ENCODE measurements at regions not wholly inside any gene's neighbourhood (a gene's known extent, or its start where the extent isn't known, plus 50 kb on each side); places are given as distances from the start of the nearest gene placed in this dataset.
"Not testable (repeated sequence)": the region's sequence is repeated elsewhere in the genome, so short reads cannot be mapped to it uniquely, and the experiment has no call there.

DNA sequence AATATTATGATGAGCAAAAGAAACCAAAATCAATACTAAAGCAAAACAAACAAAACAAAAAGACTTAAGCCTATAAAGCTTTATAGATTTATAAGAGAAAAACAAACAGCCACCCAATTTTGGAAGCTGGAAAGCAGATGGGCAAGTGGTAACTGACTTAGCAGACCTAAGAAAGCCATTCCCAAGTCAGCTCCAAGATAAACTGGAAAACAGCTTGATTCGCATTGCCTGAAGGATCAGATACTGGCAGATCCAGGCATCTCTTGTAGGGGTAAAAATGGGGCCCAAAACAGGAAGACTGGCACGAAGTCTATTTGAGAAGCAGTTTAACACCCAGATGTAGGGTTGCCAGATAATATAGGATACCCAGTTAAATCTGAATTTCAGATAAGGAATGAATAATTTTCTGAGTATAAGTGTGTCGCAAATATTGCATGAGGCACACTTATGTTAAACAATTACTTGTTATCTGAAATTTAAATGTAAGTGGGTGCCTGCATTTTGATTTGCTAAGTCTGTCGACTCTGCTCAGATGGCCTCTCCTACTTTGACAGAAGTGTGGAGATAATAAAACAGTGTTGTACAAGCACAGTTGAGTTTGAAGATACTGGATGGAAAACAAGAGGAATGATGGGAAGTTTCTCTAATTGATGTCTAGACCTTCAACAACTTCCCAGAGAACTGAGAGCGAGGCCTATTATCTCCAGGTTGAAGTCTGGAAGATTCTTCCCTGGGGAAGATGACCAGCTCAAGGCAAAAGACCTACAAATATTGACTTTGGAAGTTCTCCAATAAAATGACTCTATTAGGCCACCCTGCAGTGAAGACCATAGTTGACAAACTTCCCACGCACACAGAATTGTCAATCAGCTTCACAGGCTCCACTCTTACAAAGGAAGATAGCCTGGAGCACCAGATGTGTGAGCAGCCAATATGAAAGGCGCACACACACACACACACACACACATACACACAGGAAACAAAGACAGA lies 113.4 kb downstream of the FAM50B start:
- no peak for DNase-seq

DNA sequence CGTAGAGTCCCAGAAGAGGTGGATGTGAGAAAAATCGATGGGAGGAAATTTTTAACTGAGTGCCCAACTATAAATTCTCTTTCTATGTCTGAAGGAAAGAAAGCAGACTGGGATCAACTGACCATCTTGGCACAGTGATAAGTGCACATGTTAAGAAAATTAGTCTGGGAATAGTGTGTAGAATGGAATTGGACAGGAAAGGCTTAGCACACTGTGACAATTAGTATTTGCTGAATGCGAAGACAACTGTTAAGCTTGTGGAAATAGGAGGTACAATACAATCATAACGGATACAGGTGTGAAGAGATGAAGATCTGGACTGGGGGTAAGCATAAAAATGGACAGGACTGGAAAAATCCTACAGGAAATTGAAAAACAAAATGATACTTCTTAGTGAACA lies 114.3 kb downstream of the FAM50B start:
- no peak for DNase-seq

DNA sequence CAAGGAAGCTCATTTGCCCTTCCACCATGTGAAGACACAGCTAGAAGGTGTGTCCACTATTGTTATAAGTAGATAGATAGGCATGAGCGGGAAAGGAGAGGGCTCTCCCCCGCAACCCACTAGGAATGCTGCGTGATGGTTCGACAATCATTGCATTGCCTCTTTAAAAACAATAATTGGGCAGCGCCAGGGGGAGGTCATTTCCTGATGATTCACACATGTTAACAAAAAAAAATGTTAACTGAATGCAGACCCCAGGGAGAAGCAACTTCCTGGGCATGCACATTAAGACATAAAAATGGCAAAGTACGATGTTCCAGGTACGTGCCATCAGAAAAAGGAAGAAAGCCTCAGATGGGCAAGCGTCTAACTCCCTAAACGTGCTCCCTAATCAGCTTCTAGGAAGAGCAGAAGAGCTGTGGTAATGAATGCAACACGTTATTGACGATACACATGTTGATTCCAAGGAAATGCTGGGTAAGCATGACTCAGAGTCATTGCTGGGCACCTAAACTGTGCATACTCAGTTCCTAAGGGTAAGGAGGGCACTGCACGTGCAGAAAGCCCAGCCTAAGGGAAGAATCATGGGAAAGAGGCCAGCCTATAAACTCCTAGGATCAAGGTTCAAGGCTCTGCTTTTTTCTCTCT lies 113.7 kb downstream of the FAM217A start:
- no peak for DNase-seq

DNA sequence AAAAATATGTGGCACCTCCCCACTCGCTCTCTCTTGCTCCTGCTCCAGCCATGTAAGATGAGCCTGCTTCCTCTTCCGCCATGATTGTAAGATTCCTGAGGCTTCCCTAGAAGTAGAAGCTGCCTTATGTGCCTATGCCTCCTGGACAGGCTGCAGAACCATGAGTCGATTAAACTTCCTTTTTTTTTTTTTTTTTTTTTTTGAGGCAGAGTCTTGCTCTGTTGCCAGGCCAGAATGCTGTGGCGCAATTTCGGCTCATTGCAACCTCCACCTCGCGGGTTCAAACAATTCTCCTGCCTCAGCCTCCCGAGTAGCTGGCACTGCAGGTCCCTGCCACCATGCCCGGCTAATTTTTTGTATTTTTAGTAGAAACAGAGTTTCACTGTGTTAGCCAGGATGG lies 112.5 kb downstream of the FAM217A start:
- no peak for DNase-seq

DNA sequence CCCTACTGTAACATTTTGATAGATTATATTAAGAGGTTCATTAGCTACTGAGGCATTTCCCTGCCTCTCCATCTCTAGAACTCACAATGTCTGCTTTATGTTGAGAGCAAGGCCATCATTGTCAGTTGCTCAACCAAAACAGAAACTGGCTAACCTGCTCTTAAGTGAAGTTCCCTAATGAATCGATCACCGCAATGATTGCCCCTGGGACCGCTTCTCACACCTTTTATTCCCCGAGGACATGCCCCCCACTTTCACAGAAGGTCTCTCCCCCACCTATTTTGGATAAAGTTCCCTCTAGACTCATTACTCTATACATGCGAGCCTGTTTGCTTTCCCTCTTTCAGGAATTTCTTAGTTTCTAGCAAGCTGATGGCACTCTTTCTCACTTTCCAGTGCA lies 108.8 kb downstream of the FAM217A start:
- DNase-seq, result no peak

DNA sequence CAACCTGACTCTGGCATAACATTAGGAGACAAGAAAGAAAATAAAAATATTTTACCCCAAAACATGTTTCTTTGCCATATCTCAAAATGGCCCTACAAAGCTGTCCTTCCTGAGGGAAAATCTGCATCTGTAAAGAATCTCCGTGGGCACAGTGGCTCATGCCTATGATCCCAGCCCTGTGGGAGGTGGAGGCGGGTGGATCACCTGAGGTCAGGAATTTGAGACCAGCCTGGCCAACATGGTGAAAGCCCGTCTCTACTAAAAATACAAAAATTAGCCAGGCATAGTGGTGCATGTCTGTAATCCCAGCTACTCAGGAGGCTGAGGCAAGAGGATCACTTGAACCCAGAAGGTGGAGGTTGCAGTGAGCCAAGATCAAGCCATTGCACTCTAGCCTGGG lies 105.8 kb downstream of the FAM217A start:
- DNase-seq, result not testable (repeated sequence)

DNA sequence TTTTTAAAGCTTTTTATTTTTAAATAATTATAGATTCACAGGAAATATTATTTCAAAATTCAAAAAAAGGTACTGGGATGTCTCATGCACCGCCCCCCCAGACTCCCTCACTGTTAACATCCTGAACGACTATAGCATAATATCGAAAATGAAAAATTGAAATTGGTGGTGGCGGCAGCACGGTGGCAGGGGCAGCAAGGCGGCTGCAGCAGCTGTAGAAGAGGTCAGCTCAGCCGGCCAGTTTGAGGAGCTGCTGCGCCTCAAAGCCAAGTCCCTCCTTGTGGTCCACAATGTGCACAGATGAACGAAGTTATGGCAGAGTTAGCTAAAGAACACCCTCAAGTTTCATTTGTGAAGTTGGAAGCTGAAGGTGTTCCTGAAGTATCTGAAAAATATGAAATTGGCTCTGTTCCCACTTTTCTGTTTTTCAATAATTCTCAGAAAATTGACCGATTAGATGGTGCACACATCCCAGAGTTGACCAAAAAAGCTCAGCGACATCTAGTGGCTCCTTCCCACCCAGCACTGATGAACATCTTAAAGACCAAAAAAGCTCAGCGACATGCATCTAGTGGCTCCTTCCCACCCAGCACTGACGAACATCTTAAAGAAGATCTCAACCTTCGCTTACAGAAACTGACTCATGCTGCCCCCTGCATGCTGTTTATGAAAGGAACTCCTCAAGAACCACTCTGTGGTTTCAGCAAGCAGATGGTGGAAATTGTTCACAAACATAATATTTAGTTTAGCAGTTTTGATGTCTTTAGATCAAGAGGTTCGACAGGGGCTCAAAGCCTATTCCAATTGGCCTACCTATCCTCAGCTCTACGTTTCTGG lies 100.8 kb downstream of the FAM217A start:
- no peak for DNase-seq

DNA sequence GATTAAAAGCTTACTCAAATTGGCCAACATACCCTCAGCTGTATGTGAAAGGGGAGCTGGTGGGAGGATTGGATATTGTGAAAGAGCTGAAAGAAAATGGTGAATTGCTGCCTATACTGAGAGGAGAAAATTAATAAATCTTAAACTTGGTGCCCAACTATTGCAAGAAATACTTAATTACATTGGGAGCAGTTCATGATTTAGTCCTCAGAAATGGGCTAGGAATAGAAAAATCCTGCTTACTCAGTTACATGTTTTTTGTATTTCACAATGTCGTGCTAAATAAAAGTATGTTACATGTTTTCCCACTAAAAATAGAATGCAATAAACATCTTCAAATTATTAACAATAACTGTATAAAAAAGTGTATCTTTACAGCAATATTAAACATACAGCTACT lies 100.0 kb downstream of the FAM217A start:
- DNase-seq, result not testable (repeated sequence)

DNA sequence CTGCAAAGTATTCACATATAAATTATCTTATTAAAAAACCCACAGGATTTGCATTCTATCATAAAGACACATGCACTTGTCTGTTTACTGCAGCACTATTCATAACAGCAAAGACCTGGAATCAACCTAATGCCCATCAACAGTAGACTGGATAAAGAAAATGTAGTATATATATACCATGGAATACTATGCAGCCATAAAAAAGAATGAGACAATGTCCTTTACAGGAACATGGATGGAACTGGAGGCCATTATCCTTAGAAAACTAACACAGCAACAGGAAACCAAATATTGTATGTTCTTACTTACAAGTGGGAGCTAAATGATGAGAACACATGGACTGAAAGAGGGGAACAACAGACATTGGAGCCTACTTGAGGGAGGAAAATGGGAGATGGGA lies 97.0 kb downstream of the FAM217A start:
- no peak for DNase-seq

DNA sequence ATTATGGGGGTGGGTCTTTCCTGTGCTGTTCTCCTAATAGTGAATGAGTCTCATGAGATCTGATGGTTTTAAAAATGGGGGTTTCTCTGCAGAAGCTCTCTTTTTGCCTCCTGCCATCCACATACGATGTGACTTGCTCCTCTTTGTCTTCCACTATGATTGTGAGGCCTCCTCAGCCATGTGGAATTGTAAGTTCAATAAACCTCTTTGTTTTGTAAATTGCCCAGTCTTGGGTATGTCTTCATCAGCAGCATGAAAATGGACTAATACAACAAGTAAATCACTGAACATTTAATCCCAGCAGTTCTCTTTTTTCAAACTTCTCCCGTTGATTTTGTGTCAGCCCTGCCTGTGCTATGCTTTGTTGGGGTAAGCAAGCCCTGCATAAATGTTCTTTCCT lies 95.2 kb downstream of the FAM217A start:
- no peak for DNase-seq

DNA sequence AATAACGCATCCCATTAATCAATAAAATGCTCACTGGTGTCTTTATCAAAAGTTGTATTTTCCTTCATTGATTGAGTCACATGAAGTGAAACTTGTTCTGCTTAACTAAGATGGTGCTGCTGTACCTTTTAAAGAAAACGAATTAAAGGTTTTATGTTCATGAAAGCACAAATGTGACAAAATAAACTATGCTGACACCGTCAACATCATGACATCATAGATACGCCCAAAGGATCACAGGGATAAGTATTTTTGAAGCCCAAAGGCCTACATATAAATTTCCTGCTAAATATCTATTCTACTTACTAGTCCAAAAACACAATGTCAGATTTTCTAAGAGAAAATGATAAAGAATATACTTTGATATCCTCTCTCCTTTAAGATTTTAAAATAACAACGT lies 94.4 kb downstream of the FAM217A start:
- DNase-seq, result no peak

DNA sequence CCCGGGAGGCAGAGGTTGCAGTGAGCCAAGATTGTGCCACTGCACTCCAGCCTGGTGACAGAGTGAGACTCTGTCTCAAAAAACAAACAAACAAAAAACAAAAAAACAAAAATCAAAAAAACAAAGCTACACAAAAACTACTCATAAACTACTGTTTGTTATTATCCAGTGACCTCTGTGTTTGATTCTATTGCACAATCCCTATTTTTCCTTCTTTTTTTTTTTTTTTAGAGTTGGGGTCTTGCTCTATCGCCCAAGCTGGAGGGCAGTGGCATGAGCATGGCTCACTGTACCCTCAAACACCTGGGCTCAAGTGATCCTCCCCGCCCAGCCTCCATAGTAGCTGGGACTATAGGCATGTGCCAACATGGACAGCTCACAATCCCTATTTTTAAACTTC lies 92.7 kb downstream of the FAM217A start:
- DNase-seq, result no peak

DNA sequence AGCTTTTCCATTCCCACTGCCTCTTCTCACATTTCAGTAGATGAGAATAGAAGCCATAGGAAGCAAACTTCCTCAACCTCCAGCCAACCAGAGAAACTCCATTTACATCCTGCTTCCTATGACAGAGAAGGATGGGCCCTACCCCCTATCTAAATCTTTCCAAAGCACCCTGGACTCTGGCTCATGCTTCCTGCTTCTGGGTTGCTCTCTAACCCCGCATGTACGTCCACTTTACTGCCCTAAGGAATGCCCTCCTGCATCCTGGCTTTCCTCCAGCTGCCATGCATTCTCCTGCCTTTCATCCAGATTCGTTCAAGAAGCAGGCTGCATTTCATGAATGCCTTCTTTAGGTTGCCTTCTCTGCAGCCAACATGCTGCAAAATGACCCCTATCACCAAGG lies 91.9 kb downstream of the FAM217A start:
- DNase-seq, result no peak

DNA sequence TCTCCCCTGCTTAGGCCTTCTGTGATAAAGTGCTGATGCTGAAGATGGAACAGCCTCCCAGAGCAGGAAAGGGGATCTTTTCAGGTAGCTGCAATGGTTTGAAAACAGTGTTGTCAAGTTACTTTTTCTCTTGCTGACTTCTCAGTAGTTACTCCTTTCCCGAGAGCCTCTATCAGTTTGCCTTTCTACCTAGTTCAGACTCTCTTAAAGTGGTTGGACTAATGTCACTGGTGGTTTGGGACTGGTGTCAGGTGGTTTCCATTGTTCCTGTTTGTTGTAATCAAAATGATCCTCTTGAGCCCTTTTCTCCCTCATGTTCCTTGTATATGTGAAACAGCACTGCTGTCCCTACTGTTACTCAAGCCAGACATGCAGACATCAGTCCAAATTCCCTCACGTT lies 91.4 kb downstream of the FAM217A start:
- DNase-seq, result no peak

DNA sequence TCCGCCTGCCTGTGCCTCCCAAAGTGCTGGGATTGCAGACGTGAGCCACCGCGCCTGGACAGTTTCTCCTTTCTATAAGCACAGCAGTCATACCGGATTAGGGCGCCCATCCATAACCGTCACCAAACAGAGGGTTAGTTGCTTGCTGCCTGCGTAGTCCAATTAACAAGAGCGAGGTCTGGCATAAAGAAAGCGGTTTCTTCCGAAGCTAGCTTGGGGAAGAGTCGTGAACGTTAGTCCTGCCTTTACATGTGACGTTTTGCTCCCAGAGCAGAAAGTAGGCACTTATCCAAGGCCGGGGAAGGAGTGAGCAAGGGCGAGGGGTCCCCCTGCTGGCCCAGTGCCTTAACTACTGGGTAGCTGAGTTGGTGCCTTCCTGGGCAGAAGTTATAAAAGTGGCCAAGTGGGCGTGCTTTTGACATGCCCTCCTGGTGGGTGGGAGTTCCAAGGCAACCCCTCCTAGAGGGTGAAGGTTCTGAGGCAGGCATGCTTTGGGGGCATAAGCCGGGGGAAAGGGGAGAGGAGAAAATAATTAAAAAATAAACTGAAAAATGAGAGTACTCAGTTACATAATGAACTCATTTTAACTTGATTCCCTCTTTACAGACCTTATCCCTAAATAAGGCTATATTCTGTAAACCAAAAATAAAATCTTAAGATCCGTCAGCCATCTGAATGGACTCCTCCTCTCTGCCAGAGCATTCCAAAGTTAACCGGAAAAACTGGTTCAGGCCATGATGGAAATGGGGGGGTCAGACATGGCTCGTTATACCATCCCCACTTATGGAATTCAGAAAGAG lies 88.0 kb downstream of the FAM217A start:
- DNase-seq, result no peak

DNA sequence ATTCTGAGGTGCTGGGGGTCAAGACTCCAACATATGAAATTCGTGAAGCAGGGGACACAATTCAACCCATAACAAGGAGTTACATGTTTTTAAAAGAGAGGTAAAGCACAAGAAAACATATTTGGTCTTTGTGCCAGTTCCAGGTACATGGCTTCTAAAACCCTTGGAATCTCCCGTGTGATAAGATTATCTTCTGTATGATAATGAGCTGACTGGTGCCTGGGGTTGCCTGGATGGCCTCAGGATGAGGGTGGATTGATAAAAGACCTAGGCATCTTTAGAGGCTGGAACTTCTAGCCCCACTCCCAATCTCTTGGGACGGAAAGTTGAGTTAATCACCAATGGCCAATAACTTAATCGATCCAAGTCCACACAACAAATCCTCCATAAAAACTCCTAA lies 87.0 kb downstream of the FAM217A start:
- no peak for DNase-seq

DNA sequence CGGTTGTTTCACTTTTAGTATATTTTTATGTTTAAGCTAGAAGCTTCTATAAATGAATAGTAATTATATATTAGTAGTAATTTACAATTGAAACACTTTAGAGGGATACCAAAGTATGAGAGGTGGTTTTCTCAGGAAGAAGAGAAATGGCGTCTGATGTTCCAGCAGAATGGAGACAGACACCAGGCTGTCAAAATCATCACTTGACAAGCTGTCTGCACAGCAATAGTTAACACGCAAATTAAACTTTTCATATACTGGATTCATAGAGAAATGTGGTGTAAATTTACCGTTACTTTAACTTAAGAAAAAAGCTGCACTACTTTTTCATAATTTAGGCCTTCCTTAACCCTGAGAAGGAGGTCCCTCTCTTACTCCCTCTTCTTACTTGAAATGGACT lies 82.6 kb downstream of the FAM217A start:
- DNase-seq, result no peak

DNA sequence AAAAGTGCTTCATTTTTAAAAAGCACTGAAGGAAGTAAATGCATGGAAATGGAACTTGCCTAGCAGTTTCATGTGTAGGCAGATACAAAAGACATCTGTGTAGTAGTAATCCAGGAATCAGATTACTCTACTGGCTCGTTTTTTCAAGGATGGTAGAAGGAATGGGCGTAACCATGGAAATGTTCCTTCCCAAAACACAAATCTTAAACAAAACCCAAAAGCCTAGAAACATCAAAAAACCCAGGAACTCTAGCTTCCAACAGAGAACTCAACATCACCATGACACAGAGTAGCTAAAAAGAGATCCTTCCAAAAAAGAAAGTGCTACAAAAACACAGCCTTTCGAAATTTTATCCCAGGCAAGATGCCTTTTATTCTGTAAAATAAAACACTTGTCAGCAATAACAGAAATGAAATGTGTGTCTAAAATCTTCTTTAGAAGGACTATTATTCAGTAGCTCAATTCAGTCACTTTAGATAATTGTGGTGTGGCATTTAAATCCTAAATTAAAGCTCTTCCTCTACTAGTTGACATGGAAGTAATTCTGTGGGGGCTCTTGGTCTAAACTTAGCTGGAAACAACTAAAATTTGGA lies 81.7 kb downstream of the FAM217A start:
- DNase-seq, result no peak

DNA sequence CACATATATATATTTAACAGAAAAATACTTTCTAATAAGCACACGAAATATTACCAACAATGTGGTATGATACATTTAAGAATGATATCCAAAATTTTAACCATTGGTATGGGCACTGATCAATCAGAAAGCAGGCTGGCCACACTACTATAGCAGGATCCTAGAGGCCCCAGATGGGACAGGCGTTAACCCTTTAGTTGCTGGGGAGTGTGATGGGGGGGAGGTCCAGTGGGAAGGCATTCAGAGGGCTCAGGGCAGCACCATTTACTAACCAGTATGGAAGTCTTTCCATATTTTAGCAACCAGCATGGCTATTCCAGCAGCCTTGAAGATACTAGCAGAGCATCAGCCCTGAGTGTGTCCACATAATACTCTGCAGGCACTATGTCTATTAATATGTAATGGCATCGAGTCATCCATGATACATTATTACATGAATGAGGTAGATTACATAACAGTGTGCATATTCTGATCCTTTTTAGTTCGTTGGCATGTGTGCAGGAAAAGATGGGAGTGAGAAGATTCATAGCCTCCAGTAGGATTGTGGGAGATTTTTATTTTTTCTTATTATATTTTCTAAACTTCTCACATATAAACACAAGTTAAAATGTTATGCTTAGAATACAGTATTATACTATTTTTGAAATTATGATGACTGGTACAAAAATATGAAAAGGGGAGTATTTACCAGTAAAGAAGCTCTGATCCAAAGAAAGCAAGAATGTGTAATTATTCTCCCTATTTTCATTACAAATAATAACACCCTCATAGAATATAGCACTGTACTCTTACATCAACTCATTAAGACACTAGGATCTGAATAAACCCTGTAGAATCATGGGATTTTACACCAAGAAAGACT lies 78.9 kb downstream of the FAM217A start:
- no peak for DNase-seq

DNA sequence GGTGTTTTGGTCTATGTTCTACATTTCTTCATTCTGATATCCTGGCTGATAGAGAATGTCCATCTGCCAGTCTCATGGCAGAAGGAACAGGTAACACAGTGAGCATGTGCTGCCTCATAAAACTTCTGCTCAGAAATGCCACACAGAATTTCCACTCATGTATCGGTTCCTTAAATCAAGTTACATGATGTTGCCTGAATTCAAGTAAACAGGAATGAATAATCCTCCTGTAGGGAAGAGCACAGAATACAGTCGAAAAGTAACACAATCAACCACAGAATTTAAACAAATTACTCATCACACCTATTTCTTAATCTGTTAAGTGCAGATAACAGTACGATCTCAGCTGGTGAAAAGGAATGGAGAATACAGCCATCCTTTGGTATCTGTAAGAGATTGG lies 74.7 kb downstream of the FAM217A start:
- no peak for DNase-seq
